ENCODE measurements at regions not wholly inside any gene's neighbourhood (a gene's known extent, or its start where the extent isn't known, plus 50 kb on each side); places are given as distances from the start of the nearest gene placed in this dataset.

- Histone ChIP-seq H3K27me3 (ENCODE audit: control insufficient read depth, insufficient read depth, low read length) (no peaks in the 10 kb centered on the region), H3K27ac (ENCODE audit: low read depth, low read length) (no peak overlapping the region), H3K4me3 (ENCODE audit: low read depth, low read length) (no peak overlapping the region), H3K9ac (ENCODE audit: low read depth, low read length) (no peak overlapping the region), H3K36me3 (ENCODE audit: control insufficient read depth, insufficient read depth, low read length) (no peaks in the 10 kb centered on the region), H3K4me1 (ENCODE audit: control insufficient read depth, insufficient read depth, low read length) (no peaks in the 10 kb centered on the region; the same call in 1 of the 2 replicates), H3K9me3 (ENCODE audit: control insufficient read depth, insufficient read depth, low read length) (no peaks in the 10 kb centered on the region)
Observed at GRCh38 chr10:78382772-78383171, 349.1 kb downstream of the RPS24 start.

- Histone ChIP-seq H3K9ac (ENCODE audit: low read depth, low read length) (no peak overlapping the region), H3K9me3 (ENCODE audit: control insufficient read depth, insufficient read depth, low read length) (no peaks in the 10 kb centered on the region), H3K27me3 (ENCODE audit: control insufficient read depth, insufficient read depth, low read length) (no peaks in the 10 kb centered on the region), H3K27ac (ENCODE audit: low read depth, low read length) (no peak overlapping the region), H3K36me3 (ENCODE audit: control insufficient read depth, insufficient read depth, low read length) (no peaks in the 10 kb centered on the region), H3K4me3 (ENCODE audit: low read depth, low read length) (no peak overlapping the region), H3K4me1 (ENCODE audit: control insufficient read depth, insufficient read depth, low read length) (no peaks in the 10 kb centered on the region)
Observed at GRCh38 chr10:78383378-78384048, 349.9 kb downstream of the RPS24 start.

- Histone ChIP-seq H3K4me1 (ENCODE audit: control insufficient read depth, insufficient read depth, low read length) (no peaks in the 10 kb centered on the region), H3K27ac (ENCODE audit: low read depth, low read length) (no peak overlapping the region), H3K36me3 (ENCODE audit: control insufficient read depth, insufficient read depth, low read length) (no peaks in the 10 kb centered on the region), H3K9me3 (ENCODE audit: control insufficient read depth, insufficient read depth, low read length) (no peaks in the 10 kb centered on the region), H3K4me3 (ENCODE audit: low read depth, low read length) (no peak overlapping the region), H3K27me3 (ENCODE audit: control insufficient read depth, insufficient read depth, low read length) (no peaks in the 10 kb centered on the region), H3K9ac (ENCODE audit: low read depth, low read length) (no peak overlapping the region)
Observed at GRCh38 chr10:78384049-78384431, 350.4 kb downstream of the RPS24 start.

GRCh38 chr10:78385599-78385998, 351.9 kb downstream of the RPS24 start:
- no peaks in the 10 kb centered on the region for H3K36me3 ChIP-seq (ENCODE audit: control insufficient read depth, insufficient read depth, low read length)
- no peaks in the 10 kb centered on the region for H3K27me3 ChIP-seq (ENCODE audit: control insufficient read depth, insufficient read depth, low read length)
- no peaks in the 10 kb centered on the region for H3K9me3 ChIP-seq (ENCODE audit: control insufficient read depth, insufficient read depth, low read length)
- H3K4me3 ChIP-seq (ENCODE audit: low read depth, low read length) = no peak overlapping the region
- no peak overlapping the region for H3K27ac ChIP-seq (ENCODE audit: low read depth, low read length)
- no peak overlapping the region for H3K9ac ChIP-seq (ENCODE audit: low read depth, low read length)
- H3K4me1 ChIP-seq (ENCODE audit: control insufficient read depth, insufficient read depth, low read length) = no peaks in the 10 kb centered on the region

DNA sequence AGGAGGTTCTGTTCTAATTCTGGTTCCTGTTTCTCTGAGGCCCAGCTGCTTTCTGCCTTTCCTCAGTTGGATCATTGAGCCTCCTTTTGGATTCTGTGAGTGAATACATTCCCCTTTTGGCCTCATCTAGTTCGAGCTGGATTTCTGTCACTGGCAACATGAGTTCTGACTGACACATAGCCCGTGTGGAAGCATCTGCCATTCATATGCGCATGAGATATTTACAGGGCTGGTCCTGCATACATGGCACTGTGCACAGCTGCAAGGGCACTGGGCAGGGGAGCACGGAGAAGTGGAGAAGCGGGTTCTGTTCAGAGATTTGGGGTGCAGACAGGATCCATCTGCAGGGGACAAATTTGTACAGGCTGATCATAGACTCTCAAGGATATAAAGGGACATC, 352.8 kb downstream of the RPS24 start:
- Histone ChIP-seq H3K9ac (ENCODE audit: low read depth, low read length) (no peak overlapping the region), H3K27ac (ENCODE audit: low read depth, low read length) (no peak overlapping the region)

DNA sequence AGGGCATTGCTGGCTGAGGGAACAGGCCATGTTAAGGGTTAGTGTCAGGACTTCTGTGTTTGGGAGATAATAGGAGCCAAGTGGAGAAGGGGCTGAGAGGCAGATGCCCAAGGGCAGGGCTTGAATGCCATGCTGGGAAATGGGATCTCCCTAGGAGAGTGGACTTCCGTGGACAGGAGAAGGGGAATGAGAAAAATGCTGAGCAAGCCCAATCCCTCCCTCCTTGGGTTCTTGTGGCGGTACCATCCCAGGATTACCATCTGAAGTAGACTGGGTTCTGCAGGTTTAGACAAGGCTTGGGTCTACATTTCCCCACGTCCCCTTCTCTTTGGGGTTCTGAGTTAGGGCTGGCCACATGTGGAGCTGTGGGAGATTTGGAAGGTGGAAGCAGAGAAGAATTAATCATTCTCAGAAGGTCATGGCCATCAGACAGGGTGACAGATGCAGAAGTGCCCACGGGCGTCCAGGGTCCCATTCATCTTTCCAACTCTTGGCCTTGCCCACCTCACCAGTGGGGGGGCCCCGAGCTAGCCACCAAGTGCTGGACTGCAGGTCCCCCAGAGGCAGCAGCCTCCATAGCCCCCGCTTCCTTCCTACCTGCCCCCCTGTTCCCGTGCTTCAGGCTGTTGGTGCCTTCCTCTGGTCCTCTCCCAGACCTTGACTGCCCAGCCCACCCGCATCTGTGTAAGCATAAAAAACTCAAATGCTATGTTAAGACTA, 354.8 kb downstream of the RPS24 start:
- no peak overlapping the region for H3K9ac ChIP-seq (ENCODE audit: low read depth, low read length)
- H3K36me3 ChIP-seq (ENCODE audit: control insufficient read depth, insufficient read depth, low read length) = no peaks in the 10 kb centered on the region
- no peak overlapping the region for H3K27ac ChIP-seq (ENCODE audit: low read depth, low read length)
- H3K4me1 ChIP-seq (ENCODE audit: control insufficient read depth, insufficient read depth, low read length) = no peaks in the 10 kb centered on the region
- H3K9me3 ChIP-seq (ENCODE audit: control insufficient read depth, insufficient read depth, low read length) = no peaks in the 10 kb centered on the region
- no peaks in the 10 kb centered on the region for H3K27me3 ChIP-seq (ENCODE audit: control insufficient read depth, insufficient read depth, low read length)
- no peak overlapping the region for H3K4me3 ChIP-seq (ENCODE audit: low read depth, low read length)

More for the DNA sequence above, 352.8 kb downstream of the RPS24 start:
- Histone ChIP-seq H3K27me3 (ENCODE audit: control insufficient read depth, insufficient read depth, low read length) (no peaks in the 10 kb centered on the region), H3K36me3 (ENCODE audit: control insufficient read depth, insufficient read depth, low read length) (no peaks in the 10 kb centered on the region), H3K4me1 (ENCODE audit: control insufficient read depth, insufficient read depth, low read length) (no peaks in the 10 kb centered on the region), H3K4me3 (ENCODE audit: low read depth, low read length) (no peak overlapping the region), H3K9me3 (ENCODE audit: control insufficient read depth, insufficient read depth, low read length) (no peaks in the 10 kb centered on the region)

GRCh38 chr10:78389419-78389818, 355.8 kb downstream of the RPS24 start:
- H3K4me3 ChIP-seq (ENCODE audit: low read depth, low read length) = no peak overlapping the region
- H3K9ac ChIP-seq (ENCODE audit: low read depth, low read length) = no peak overlapping the region
- no peak overlapping the region for H3K27ac ChIP-seq (ENCODE audit: low read depth, low read length)
- H3K36me3 ChIP-seq (ENCODE audit: control insufficient read depth, insufficient read depth, low read length) = no peaks in the 10 kb centered on the region
- H3K4me1 ChIP-seq (ENCODE audit: control insufficient read depth, insufficient read depth, low read length) = no peaks in the 10 kb centered on the region
- H3K27me3 ChIP-seq (ENCODE audit: control insufficient read depth, insufficient read depth, low read length) = no peaks in the 10 kb centered on the region
- H3K9me3 ChIP-seq (ENCODE audit: control insufficient read depth, insufficient read depth, low read length) = no peaks in the 10 kb centered on the region

- H3K9ac ChIP-seq (ENCODE audit: low read depth, low read length) = no peak overlapping the region
- no peaks in the 10 kb centered on the region for H3K4me1 ChIP-seq (ENCODE audit: control insufficient read depth, insufficient read depth, low read length)
- no peaks in the 10 kb centered on the region for H3K36me3 ChIP-seq (ENCODE audit: control insufficient read depth, insufficient read depth, low read length)
- H3K27ac ChIP-seq (ENCODE audit: low read depth, low read length) = no peak overlapping the region
- no peaks in the 10 kb centered on the region for H3K27me3 ChIP-seq (ENCODE audit: control insufficient read depth, insufficient read depth, low read length)
- no peaks in the 10 kb centered on the region for H3K9me3 ChIP-seq (ENCODE audit: control insufficient read depth, insufficient read depth, low read length)
- H3K4me3 ChIP-seq (ENCODE audit: low read depth, low read length) = no peak overlapping the region
Observed at GRCh38 chr10:78390051-78390450, 356.4 kb downstream of the RPS24 start.

DNA sequence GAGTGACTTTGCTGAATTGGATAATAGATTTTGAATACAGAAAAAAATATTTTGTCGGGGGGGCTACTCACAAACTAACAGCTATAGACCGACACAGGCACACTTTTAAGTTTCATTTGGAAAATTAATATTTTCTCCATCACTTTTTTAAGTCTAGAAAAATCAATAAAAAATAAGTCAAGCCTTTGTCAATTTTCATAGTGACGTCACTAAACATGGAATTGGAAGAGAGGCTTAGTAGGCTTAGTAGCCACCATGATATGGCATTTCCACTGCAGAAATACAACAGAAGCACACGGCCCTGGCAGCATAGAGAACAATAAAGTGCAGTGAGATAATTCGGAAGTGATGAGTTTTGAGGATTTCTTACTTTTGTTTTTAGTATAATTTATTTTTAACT, 357.2 kb downstream of the RPS24 start:
- H3K36me3 ChIP-seq (ENCODE audit: control insufficient read depth, insufficient read depth, low read length) = no peaks in the 10 kb centered on the region
- no peak overlapping the region for H3K9ac ChIP-seq (ENCODE audit: low read depth, low read length)
- H3K4me3 ChIP-seq (ENCODE audit: low read depth, low read length) = no peak overlapping the region
- H3K9me3 ChIP-seq (ENCODE audit: control insufficient read depth, insufficient read depth, low read length) = no peaks in the 10 kb centered on the region
- no peaks in the 10 kb centered on the region for H3K27me3 ChIP-seq (ENCODE audit: control insufficient read depth, insufficient read depth, low read length)
- H3K27ac ChIP-seq (ENCODE audit: low read depth, low read length) = no peak overlapping the region
- no peaks in the 10 kb centered on the region for H3K4me1 ChIP-seq (ENCODE audit: control insufficient read depth, insufficient read depth, low read length)

- no peak overlapping the region for H3K4me3 ChIP-seq (ENCODE audit: low read depth, low read length)
- no peaks in the 10 kb centered on the region for H3K27me3 ChIP-seq (ENCODE audit: control insufficient read depth, insufficient read depth, low read length)
- no peaks in the 10 kb centered on the region for H3K36me3 ChIP-seq (ENCODE audit: control insufficient read depth, insufficient read depth, low read length)
- no peaks in the 10 kb centered on the region for H3K9me3 ChIP-seq (ENCODE audit: control insufficient read depth, insufficient read depth, low read length)
- H3K4me1 ChIP-seq (ENCODE audit: control insufficient read depth, insufficient read depth, low read length) = no peaks in the 10 kb centered on the region
- H3K27ac ChIP-seq (ENCODE audit: low read depth, low read length) = no peak overlapping the region
- no peak overlapping the region for H3K9ac ChIP-seq (ENCODE audit: low read depth, low read length)
Observed at GRCh38 chr10:78391585-78391984, 357.9 kb downstream of the RPS24 start.

DNA sequence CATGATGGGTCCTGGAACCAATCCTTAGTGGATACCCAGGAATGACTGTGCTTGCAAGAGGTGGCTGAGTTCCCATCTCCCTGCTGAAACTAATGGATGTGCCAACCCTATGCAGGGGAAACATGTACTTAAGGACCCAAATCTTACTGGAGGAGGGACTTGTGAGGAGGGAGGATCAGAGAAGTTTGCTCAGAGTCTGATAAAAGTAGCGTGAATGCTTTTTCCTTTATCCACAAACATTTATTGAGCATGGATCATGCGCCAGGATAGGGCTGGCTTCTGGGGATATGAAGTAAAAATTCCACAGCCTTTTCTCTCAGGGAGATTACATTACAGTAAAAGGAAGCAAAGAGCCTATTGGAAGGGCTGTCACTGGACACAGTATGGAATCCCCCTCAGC, 358.5 kb downstream of the RPS24 start:
- H3K27me3 ChIP-seq (ENCODE audit: control insufficient read depth, insufficient read depth, low read length) = no peaks in the 10 kb centered on the region
- no peaks in the 10 kb centered on the region for H3K9me3 ChIP-seq (ENCODE audit: control insufficient read depth, insufficient read depth, low read length)
- no peaks in the 10 kb centered on the region for H3K36me3 ChIP-seq (ENCODE audit: control insufficient read depth, insufficient read depth, low read length)
- no peak overlapping the region for H3K27ac ChIP-seq (ENCODE audit: low read depth, low read length)
- no peaks in the 10 kb centered on the region for H3K4me1 ChIP-seq (ENCODE audit: control insufficient read depth, insufficient read depth, low read length)
- H3K4me3 ChIP-seq (ENCODE audit: low read depth, low read length) = no peak overlapping the region
- no peak overlapping the region for H3K9ac ChIP-seq (ENCODE audit: low read depth, low read length)
